IPS-NIHi7 (cell line): ENCODE measurements at regions not wholly inside any gene's neighbourhood (a gene's known extent, or its start where the extent isn't known, plus 50 kb on each side); places are given as distances from the start of the nearest gene placed in this dataset.

Source experiments
- DNase-seq: peaks from one replicate; pipeline ENCODE4 v3.0.0; 2012; ENCODE audit warnings: mixed read lengths; ENCODE audit errors: extremely low spot score

DNA sequence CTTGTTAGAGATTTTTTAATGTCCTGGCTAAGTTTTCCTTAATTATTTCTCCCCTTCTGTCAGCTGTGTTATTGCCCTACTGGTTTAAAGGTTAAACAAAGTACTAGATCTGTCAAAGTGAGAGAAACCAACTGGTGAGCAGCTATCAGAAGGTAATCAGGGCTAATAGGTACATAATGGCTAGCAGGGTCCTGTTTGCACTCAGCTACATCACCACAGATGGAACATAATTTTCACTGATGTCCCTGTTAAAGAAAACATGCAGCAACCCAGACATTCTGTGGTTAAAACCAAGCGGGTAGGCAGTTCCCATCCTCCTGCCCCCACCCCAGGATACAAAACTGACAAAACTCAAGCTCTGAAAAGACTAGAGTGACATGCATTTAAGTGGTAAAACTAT, 473.9 kb downstream of the NR2F1-AS1 start:
- DNase-seq = no peak

DNA sequence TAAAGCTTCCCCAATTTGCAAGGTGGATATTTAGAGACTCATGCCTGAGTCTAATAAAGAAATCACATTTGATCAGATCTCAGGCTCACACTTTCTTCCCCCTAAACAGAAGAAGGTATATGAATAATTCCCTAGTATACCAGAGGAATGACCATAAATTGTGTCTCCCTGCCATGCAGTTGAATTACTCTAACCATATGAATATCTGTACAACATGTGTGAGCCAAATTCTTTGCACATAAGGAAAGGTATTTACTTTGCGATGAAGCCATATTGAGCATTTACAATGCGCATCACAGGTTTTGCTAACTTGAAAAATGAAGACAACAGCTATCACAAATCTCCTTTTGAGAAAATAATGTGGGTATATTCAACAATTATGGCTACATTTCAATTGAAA, 479.4 kb downstream of the NR2F1-AS1 start:
- no peak for DNase-seq

DNA sequence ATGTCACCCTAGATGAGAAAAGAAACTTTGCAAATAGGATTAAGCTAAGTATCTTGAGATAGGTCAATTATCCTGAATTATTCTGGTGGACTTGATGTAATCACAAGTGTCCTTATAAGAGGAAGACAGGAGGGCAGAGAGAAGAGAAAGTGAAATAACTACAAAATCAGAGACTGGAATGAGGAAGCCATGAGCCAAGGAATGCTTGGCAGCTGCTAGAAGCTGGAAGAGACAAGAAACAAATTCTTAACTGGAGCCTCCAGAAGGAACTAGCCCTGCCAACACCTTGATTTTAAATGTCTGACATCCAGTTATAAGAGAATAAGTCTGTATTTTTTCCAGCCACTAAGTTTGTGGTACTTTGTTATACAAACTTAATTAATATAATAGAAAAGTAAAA, 480.0 kb downstream of the NR2F1-AS1 start:
- no peak for DNase-seq

DNA sequence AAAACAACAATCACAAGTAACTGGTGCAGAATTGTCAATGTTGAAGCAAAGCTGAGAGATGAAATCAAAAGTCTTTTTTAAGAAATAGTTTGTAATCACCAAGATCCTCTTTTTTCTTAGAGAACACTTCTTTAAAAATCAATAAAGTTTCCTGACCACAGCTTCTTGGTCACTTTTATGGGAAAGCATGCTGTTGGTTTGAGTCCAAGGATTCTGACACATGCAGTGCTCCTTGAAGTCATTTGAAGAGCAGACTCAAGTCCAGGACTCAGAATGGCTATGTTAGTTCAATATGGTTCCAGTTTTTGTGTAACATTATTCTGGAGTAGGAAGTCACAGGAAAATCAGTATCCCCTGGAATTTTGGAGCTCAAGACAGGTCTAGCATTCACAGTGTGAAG, 480.6 kb downstream of the NR2F1-AS1 start:
- no peak for DNase-seq

DNA sequence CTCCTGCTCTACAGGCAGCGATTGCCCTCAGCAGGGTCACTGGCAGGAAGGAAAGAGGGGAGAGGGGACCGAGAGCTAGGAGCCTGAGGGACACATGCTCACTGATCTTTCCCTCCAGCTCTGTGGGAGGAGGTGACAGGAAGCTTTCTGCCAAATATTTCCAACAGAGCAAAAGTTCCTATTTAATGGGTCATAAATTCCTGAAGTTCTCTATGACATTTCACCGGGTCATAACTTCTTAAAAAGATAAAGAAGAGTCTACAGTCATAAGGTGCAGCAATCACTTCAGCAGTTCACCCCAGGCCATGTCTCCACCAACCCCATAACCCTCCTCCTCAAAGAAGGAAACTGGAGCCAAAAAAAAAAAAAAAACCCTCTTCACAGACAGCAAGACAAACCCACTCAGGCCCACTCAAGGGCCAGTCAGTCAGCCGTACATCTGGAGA, 481.1 kb downstream of the NR2F1-AS1 start:
- DNase-seq = no peak

DNA sequence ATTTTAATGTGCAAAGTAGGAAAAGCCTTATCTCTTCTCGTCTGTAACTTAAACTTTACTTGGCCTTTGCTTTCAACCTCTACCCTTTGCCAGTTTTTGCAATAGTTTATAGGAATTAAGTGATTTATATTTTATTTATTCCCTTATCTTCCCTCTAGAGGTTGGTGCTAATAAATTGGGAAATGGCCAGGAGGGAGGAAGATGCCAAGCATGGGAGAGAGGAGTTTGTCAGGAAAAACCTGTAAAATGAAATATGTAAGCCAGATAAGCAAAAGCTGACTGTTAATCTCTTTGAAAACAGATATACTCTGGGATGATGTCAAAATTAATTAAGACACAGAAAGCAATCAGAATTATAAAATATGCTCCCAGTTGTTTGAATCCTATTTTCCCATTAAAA, 484.5 kb downstream of the NR2F1-AS1 start:
- no peak for DNase-seq

DNA sequence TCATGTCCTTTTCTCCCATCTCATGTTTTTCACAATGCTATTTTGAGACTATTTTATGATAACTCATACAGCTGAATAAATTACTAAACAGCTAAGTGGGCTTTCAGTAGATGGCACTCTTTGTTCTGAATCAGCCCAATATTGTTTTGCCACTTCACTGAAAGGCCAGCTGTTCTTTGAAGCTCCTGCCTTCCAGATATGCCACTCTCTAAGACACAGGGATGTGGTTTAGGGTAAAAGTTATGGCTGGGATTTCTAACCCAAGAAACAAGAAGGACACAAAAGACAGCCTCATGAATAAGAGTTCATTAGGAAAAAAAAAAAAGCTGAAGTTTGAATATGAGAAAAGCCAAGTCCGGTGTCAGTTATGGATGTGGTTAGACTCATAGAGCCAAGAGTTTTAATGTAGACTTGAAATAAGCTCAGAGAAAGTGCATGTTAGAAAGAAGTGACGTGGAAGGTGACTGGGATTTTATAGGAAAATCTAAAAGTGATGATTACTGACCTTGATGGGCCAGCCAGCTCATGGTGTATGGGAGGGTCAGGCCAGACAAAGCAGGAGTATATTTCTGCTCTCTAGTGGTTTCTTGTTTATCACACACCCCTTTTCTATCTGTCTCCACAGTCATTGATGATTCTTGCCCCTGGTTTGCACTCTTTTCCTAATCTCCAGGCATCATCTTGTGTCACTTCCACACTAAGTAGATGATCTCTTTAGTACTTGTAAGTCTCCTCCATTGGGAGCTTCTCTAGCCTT, 488.5 kb downstream of the NR2F1-AS1 start:
- no peak for DNase-seq

DNA sequence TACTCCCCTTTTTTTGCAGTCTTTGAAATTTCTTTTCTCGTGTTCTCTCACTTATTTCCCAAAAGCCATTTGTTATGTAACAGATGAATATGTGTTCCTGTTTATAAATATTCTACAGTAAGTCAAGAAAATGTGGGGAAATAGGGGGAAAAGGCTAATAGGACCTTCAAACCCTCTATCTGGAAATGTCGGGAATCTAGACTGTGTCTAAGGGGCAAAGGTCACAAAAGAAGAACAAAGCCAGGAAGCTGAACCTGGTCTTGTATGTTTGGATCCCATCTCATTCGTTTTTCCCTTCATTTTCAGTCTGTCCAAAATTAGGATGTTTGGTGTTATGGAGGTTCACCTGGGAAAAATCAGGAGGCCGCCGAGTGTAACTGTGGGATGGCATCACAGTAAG, 490.3 kb downstream of the NR2F1-AS1 start:
- no peak for DNase-seq

DNA sequence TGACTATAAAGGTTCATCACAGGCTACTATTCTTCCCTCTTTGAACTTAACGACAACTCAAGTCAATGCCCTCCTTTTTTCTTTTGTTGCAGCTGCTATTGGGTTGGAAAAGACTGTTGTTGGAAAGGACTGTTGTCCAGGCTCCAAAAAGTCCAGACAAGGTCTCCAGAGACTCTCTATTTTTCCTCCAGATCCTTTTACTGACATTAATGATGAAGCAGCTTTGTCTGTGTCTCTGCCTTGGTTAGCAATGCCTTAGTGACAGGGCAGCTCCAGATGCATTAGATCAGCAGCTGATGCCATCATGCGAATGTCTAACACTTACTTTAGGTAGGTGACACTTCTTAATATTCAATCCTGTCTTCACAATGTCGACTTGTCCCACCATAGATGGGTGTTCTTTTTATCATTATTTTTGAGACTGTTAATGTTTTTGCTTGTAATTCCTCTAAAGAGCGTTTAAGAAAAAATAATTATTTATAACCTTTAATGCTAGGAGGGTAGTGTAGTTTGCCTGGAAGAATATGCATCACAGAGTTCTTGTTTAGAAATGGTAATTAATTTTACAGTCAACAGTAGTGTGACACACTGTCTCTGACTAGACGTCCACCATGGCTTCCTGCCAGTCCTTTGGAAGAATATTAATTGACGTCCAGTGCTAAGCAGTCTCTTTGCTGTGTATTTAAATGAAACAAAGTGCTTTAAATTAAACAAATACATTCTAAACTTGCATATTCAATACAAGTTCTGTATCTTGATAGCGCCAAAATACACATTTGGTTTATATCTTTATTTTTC, 492.2 kb downstream of the NR2F1-AS1 start:
- no peak for DNase-seq

DNA sequence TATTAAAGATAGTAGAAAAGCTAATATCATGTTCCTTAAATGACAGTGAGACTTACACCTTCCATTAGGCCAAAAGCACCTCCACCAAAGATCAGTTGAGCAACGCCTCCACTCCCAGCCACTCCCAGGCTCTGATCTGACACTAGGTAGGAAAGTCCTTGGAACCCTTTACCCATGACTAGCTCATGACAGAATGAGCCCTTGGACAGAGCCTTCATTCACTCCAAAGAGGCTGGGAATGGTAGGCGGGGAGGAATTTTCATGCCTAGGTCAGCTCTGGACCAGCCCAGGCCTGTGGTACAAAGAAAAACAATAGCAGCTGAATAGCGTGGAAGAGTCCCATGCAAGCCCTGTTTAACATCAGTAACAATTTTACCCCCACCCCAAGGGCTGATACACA, 493.7 kb downstream of the NR2F1-AS1 start:
- DNase-seq = no peak

DNA sequence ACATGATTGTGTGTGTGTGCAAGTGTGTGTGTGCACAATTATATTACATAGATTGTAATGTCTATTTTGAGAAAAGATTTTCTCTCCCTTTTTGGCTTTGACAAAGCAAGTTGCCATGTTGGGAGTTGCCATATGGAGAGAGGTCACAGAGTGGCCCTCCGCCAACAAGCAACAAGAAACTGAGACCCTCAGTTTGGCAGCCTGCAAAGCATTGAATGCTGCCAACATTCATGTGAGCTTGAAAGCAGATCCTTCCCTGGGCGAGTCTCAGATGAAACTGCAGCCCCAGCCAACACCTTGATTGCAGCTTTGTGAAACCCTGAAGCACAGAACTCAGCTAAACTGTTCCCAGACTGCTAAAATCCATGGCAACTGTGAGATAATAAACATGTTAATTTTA, 498.0 kb downstream of the NR2F1-AS1 start:
- no peak for DNase-seq

DNA sequence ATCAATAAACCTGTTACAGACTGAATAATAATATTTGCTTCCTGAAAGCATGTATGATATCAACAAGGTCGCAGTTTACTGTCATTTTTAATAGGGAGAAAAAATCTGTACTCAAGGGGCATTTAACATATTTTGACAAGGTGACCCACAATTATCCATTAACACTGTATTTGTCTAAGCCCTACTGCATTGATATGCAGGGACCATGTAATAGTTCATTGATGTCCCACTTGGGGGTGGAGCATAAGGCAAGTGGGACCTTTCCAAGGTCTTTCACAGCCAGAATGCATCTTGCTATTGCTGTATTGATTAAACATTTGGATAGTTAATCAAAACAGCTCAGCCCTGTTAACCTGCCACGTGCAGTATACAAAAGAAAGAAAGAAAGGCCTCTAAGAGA, 502.0 kb downstream of the NR2F1-AS1 start:
- DNase-seq = no peak

DNA sequence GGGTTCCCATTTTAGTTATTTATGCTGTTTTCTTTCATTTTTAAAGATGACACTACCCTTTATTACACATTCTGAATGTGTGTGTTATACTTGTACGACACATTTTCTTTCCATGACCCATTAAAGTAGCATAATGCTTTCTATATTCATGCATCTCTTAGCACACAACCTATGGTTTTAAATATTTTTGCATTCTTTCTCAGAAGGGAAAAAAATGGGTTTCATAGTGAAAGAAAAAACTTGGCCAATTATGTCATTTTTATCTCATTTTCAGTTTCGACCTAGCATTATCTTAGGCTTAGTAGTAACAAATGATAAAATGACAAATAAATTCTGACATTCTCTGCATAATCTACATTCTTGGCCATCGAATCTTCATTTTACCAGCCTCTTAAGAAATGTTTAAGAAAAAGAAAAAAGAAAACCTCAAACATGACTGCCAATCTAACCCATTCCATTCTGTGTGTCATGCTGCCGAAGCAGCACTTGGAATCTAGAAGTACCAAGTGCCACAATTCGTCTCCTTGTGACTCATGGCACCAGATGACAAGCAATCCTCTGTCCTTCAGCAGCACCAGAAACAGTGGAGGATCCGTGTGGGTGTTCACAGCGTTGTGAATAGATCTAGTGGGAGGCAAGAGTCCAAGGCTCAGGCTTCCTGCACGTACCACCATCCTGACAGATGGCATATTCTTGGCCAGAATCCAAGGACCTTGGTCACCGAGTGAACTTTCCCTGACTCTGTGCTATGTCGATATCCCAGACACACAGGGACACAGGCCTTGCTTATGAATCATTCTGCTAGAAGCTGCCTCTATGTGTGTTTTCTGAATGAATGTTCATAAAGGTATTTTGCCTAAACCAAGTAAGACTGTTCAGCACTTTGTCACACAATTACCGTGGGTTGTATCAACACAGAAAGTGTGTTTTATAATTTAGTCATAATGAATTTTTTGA, 502.7 kb downstream of the NR2F1-AS1 start:
- DNase-seq = no peak

DNA sequence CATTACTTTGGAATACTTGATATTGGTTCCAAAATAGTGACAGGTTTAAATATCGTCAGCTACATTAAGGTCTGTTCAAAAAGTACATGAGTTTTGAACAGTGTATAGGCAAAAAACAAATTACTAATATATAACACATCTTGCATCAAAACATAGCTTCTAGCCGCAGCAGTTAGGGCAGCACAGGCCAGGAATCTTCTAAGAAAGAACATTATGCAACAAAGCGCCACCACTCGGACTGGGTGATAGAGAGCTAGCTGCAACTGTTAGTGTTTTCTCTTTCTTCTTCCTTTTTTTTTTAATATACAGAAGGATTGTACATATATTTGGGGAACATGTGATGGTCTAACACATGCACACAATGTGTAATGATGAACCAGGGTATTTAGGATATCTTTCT, 504.5 kb downstream of the NR2F1-AS1 start:
- DNase-seq = no peak

DNA sequence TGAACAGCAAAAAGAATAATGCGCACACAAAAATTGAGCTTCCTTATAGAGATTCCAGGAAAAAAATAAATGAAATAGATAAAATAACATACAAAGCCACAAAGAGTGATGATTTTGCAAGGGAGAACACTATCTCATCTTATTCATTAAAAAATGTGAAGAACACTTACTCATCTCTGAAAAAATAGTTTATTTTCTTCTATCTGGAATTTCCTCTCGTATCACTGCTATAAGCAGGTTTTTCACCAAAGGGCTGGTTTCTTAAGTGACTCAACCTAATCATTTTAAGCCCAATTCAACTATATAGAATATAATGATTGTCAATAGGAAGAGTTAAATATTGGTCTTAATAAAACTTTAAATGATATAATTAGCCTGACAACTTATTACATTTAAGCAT, 504.9 kb downstream of the NR2F1-AS1 start:
- DNase-seq = no peak

DNA sequence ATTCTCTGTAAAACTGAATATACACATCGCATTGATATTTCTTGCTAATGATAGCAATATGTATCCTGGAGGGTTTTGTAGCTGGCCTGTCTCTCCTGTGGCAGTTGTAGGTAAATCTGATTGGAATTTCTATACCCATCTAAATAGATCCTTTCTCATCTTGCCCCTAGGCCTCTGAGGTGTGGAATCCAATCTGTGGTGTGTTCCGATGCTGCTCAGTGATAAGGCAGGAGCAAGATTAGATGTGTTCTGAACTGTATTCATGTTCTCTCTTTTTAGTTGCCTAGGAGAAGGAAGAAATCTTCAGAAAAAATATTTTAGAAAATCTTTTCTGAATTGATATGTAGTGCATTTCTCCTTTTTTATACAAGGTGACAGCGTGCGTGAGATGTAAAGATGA, 507.5 kb downstream of the NR2F1-AS1 start:
- no peak for DNase-seq

DNA sequence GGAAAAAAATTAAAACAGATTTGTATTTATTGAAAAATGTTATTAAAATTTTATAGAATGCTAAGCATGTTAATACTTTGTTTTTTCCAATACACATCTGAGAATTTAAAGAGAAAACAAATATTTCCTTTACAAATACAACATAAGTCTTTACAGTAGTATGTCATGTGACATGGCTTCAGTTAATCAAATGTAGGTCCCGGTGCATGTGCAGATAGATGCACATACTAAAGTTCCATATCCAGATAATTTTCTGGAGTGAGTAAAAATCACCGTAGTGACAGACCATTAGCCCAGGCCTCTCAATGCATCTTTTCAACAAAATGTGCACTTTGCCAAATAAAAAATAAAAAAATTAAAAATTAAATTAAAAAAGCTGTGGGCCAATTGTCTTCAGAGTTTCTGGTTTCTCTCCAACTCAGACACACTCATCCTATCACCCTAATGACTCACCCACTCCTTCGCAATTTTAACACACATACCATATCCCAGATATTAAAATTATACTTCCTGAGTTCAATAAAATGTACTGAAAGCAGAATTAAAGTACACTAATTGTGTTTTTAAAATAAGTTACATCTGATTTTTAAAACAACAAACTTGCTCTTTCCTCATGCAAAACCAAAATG, 508.1 kb downstream of the NR2F1-AS1 start:
- DNase-seq = no peak

DNA sequence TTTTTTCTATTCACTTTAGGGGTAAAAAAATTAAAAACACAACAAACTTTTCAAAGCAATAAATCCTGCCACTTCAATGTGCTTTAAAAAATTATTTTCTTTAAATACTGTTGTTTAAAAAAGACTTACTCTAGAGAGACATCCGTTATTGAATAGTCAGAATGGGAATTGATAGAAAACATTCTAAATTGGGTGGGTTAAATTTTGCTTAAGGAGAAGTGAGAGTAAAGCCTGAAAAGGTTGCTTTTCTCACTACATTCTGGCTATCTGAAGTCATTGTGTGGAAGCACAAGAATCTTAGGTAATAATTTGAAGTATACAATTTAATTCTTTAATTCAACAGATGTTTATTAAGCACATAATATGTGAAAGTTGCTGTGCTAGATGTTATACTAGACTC, 509.3 kb downstream of the NR2F1-AS1 start:
- DNase-seq = no peak

DNA sequence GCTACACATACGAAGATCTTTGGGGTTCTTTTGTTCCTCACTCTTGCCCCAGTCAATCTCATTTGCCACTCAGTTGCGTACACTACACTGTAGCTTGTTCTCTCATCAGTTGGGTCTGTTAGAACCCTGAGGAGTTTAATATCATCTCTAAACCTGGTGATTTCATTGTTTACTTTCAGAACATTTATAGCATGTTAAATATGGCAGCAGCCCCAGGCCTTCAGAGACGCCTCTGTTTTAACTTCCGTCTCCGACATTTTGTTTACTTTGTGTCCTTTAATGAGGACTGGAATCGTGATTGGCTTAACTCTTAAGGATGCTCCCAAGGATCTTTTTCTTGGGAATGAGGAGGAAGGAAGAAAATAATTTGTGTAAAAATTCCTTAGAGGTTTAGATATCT, 510.1 kb downstream of the NR2F1-AS1 start:
- DNase-seq = no peak

DNA sequence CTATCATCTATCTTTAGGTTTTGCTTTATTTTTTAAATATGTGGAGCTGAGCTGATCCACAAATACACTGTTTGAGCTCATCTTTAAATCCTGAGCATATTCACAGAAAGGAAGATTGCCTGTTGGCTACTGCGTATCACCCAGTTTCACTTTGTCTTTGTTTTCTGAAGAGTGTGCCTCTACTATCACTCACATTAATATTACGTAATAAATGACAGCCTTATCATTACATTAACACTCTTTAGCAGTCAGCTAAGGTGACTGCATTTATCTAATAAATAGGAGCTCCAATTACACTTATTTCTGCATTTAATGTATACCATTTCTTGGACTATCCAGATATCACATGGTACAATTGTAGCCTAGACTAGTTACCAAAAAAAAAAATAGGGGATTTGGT, 511.7 kb downstream of the NR2F1-AS1 start:
- DNase-seq = no peak

DNA sequence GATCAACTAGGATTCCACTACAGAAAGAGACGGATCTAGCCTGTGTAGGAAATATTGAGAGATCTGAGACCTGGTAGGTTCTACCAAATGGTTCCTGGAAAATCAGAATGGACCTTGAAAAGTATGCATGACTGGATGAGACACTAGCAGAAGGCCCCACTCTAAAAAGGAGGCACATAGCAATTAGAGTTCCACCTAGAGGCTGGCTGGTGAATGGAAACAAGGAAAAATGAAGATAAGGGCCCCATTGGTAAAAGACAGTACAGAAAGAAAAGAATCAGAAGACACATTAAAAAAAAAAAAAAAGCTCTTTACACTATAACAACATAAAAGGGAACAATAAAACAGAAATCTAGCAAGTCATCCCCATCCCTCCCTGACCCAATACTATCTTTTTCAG, 518.5 kb downstream of the NR2F1-AS1 start:
- DNase-seq = peak; percentile 39

DNA sequence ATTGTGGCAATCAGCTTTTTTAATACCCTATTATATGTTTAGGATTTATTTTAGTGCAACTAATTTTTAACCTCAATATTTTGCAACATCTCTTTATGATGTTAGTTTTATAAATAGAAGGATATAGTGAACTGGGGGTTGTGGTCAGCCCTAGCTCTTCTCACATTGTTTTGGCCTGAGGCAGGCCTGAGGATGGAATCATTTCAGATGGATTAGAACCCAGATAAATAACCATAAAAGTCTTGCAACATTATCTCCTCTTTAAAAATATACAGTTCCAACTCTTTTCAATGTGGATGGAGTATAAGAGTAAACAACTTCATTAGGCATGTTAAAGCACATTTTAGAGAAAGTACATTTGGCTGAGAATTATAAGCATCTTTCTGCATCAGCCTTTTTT, 522.7 kb downstream of the NR2F1-AS1 start:
- DNase-seq = no peak
